Kidney (tissue), 13 donors: ENCODE measurements at regions not wholly inside any gene's neighbourhood (a gene's known extent, or its start where the extent isn't known, plus 50 kb on each side); places are given as distances from the start of the nearest gene placed in this dataset.

Source experiments
- DNase-seq, 5 donors: peaks; one replicate each; pipeline ENCODE4 v3.0.0-alpha.2; 2013 to 2020
- FAIRE-seq: peaks from 2 replicates; lab custom pipeline; 2012; peaks lifted over from hg19 to GRCh38; lab: Jason Lieb, UNC
- H3K27ac ChIP-seq, 2 donors: one replicate each; pipeline ENCODE4 v1.7.0; 2013; ENCODE audit warnings: low read depth in 2 of 2, low read length in 2 of 2, inconsistent platforms in 1 of 2
- H3K27me3 ChIP-seq: one replicate; pipeline ENCODE4 v1.7.1; 2013; ENCODE audit warnings: low read length, inconsistent platforms; ENCODE audit not compliant: control insufficient read depth, insufficient read depth
- H3K36me3 ChIP-seq, 3 donors: one replicate each; pipeline versions ENCODE4 v1.7.0 to v1.7.1; 2013; ENCODE audit warnings: low read length in 3 of 3, control low read depth in 1 of 3, inconsistent platforms in 1 of 3; ENCODE audit not compliant: insufficient read depth in 3 of 3, control insufficient read depth in 2 of 3
- H3K4me1 ChIP-seq, 3 donors: one replicate each; pipeline versions ENCODE4 v1.7.0 to v1.7.1; 2013; ENCODE audit warnings: low read length in 3 of 3, inconsistent platforms in 1 of 3, low read depth in 1 of 3; ENCODE audit not compliant: control insufficient read depth in 2 of 3, insufficient read depth in 2 of 3
- H3K4me3 ChIP-seq, 3 donors: one replicate each; pipeline versions ENCODE4 v1.7.0 to v1.8.1; 2013; ENCODE audit warnings: low read length in 3 of 3, control low read depth in 1 of 3, inconsistent platforms in 1 of 3
- H3K9ac ChIP-seq, 3 donors: one replicate each; pipeline versions ENCODE4 v1.7.0 to v1.7.1; 2013; ENCODE audit warnings: low read length in 3 of 3, control low read depth in 1 of 3, inconsistent platforms in 1 of 3
- H3K9me3 ChIP-seq, 3 donors: one replicate each; pipeline versions ENCODE4 v1.7.0 to v1.7.1; 2013; ENCODE audit warnings: low read length in 3 of 3, control low read depth in 1 of 3, inconsistent platforms in 1 of 3; ENCODE audit not compliant: control insufficient read depth in 2 of 3, insufficient read depth in 1 of 3
- intact Hi-C: fragments of 100-400 bp; cut with DNase I; formaldehyde crosslinking; loops from one replicate; pipeline ENCODE4 v1.11.1; 2022
- TF ChIP-seq, protein P1 (sequence below): IDR thresholded peaks from 3 replicates; pipeline ENCODE4 v1.5.1; 2012; ENCODE audit warnings: mild to moderate bottlenecking, moderate library complexity, borderline replicate concordance; ENCODE audit not compliant: insufficient read depth; ENCODE audit errors: extremely low read depth
- donor health status: control.
- donor health status: control.
- donor health status: control.
- donor health status: control.
- donor health status: control.
- donor health status: DM: yes; HTN: yes; CAD: no.
- donor health status: Normal renal cell carcinoma (clear cell type).

- no peak overlapping the region for H3K4me3 ChIP-seq
- H3K9ac ChIP-seq: no peak overlapping the region
- TF ChIP-seq, protein P1, sequence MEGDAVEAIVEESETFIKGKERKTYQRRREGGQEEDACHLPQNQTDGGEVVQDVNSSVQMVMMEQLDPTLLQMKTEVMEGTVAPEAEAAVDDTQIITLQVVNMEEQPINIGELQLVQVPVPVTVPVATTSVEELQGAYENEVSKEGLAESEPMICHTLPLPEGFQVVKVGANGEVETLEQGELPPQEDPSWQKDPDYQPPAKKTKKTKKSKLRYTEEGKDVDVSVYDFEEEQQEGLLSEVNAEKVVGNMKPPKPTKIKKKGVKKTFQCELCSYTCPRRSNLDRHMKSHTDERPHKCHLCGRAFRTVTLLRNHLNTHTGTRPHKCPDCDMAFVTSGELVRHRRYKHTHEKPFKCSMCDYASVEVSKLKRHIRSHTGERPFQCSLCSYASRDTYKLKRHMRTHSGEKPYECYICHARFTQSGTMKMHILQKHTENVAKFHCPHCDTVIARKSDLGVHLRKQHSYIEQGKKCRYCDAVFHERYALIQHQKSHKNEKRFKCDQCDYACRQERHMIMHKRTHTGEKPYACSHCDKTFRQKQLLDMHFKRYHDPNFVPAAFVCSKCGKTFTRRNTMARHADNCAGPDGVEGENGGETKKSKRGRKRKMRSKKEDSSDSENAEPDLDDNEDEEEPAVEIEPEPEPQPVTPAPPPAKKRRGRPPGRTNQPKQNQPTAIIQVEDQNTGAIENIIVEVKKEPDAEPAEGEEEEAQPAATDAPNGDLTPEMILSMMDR: no peak
- H3K9me3 ChIP-seq: no peaks in the 10 kb centered on the region
- no peak for FAIRE-seq
- peak overlapping the region; percentile 37 to 72 for H3K27ac ChIP-seq
- no peaks in the 10 kb centered on the region for H3K36me3 ChIP-seq
- DNase-seq: no peak
- intact Hi-C loops: no loop called here
- peaks cover 0 to 59% (median 35%) of the 10 kb centered on the region in 3 donors for H3K4me1 ChIP-seq
- no peaks in the 10 kb centered on the region for H3K27me3 ChIP-seq
Measured at GRCh38 chr12:123059500-123059899, 79.0 kb downstream of the ARL6IP4 start.

DNA sequence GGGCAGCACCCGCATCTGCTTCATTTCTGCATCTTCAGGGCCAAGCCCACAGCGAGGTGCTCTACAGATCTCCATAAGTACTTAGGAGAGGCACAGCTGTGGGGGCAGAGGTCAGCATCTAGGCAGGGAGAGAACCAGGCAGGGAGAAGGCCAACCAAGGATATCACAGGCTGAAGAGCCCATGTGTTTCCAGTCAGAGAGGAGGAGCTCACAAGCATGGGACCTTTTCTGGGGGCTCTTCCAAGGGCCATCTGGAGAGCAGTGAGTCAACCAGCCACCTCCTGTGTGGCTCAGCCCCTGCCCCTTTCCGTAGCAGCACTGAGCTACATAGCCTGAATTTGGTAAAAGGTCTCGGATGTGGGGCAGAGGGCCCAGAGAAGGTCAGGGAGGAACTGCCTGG lies 78.5 kb downstream of the ARL6IP4 start:
- H3K9me3 ChIP-seq: no peaks in the 10 kb centered on the region
- H3K4me3 ChIP-seq: no peak overlapping the region
- intact Hi-C loops: no loop called here
- no peak overlapping the region for H3K9ac ChIP-seq
- H3K4me1 ChIP-seq: peaks cover 0 to 54% (median 29%) of the 10 kb centered on the region in 3 donors
- H3K36me3 ChIP-seq: no peaks in the 10 kb centered on the region
- no peaks in the 10 kb centered on the region for H3K27me3 ChIP-seq
- H3K27ac ChIP-seq: peak overlapping the region; percentile 37 to 72
- TF ChIP-seq, protein P1: no peak
- no peak for DNase-seq
- FAIRE-seq: no peak

GRCh38 chr12:123058481-123058880 lies 78.0 kb downstream of the ARL6IP4 start:
- peak overlapping the region; percentile 37 to 72 for H3K27ac ChIP-seq
- TF ChIP-seq, protein P1: no peak
- peaks cover 0 to 49% (median 24%) of the 10 kb centered on the region in 3 donors for H3K4me1 ChIP-seq
- intact Hi-C loops: no loop called here
- no peaks in the 10 kb centered on the region for H3K36me3 ChIP-seq
- DNase-seq (no peak), FAIRE-seq (no peak)
- no peaks in the 10 kb centered on the region for H3K9me3 ChIP-seq
- H3K9ac ChIP-seq: no peak overlapping the region
- H3K4me3 ChIP-seq: no peak overlapping the region
- no peaks in the 10 kb centered on the region for H3K27me3 ChIP-seq
